GM21723 (cell line): ENCODE measurements at regions not wholly inside any gene's neighbourhood (a gene's known extent, or its start where the extent isn't known, plus 50 kb on each side); places are given as distances from the start of the nearest gene placed in this dataset.
"Not testable (repeated sequence)": the region's sequence is repeated elsewhere in the genome, so short reads cannot be mapped to it uniquely, and the experiment has no call there.

Experiments used
- ATAC-seq: cut with Tn5 transposase; IDR thresholded peaks from one replicate; pipeline ENCODE4 v1.9.1; 2021; ENCODE audit warnings: mild to moderate bottlenecking, moderate library complexity; ENCODE audit not compliant: unreplicated experiment

GRCh38 chr11:92595052-92595451 is 370.4 kb downstream of the FAT3 start:
- no peak for ATAC-seq

DNA sequence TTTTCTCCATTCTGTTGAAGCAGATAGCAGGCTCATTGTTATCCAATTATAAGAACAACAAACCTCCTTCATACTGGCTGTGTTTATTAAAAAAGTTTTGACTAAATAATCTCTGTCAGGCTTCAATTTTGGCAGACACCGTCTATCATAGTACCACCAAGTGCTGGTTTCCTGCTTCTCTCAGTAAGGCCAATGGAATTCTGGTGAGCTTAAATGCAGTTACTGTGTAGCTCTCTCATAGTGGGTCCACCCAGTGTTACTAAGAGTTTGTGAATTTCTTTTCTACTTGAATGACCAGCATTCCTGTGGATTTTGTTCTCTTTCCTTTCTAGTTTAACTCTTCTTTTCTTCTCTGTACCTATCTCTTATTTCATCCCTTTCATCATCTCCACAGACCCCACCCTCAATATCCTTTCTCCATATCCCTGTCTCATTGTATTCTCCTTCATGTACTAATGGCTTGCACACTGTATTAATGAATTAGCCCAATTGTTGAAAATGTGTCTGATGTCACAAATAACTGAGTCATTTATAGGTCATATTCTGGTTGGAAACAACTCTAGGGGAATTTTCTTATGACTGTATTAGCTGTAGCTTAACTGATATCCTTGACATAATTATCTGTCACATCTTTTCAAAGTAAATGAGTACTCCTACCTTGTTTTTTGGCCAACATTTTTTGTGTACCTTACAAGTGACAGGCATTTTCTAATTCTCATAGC is 372.1 kb downstream of the FAT3 start:
- no peak for ATAC-seq

GRCh38 chr11:92601048-92601447 is 368.4 kb upstream of the MTNR1B start:
- no peak for ATAC-seq

- no peak for ATAC-seq
Observed at GRCh38 chr11:92605667-92606066, 363.8 kb upstream of the MTNR1B start.

DNA sequence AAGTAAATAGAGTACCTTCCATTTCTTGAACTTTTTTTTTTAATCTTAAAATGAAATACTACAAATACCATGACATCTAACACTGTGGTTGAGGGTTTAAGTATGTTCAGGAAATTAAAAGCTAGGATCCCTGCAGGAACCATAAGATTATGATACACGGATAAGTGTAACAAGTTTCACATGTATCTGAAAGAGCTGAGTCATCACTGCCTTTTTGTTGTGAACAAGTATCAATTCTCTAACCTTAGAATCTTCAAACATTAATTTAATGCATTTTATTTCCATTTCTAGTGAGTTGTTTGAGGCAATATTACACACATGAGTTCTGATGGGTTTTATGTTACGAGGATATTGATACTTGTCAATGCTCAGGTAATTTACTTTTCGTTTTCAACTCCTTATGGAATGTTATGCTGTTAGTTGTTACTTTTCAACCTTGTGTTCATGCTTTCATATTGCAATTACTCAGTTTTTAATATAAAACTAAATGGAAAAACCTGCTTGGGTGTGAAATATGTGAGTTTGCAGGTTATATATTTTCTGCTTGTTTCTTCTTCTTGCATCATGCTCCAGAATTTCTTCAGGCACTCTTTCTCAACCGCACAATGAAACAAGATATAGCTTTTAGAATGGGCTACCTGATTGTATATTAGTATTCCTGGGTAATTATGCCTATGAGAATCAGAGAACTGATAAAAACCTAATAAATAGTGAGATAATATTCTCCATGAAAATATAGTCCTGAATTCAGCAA is 361.3 kb upstream of the MTNR1B start:
- no peak for ATAC-seq

DNA sequence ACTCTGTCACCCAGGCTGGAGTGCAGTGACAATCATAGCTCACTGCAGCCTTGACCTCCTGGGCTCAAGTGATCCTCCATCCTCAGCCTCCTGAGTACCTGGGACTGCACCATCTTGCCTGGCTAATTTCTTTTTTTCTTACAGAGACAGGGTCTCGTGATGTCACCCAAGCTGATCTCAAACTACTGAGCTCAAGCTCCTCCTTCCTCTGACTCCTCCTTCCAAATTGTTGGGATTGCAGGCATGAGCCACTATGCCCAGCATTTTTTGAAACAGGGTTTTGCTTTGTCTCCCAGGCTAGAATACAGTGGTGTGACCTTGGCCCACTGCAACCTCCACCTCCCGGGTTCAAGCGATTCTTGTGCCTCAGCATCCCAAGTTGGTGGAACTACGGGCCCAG is 358.3 kb upstream of the MTNR1B start:
- no peak for ATAC-seq

GRCh38 chr11:92618020-92618419 is 351.4 kb upstream of the MTNR1B start:
- ATAC-seq, result not testable (repeated sequence)

GRCh38 chr11:92623055-92623454 is 346.4 kb upstream of the MTNR1B start:
- no peak for ATAC-seq

DNA sequence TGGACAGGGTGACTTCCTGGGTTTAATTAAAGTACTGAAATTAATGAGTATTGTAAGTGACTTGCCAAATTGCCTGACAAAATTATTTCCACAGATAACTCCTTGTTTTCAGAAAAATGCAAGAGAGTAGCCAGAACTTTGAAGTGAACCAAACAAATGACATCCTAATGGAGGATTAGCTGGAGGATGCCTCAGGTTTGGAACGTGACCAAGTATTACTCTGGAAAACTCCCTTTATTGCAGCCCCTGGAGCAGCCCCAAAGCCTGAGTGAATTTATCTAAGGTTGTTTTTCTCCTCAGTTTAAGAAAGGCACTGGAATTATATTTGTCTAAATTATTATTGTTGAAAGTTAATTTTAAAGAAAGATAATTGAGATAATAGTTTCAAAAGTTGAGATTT is 343.6 kb upstream of the MTNR1B start:
- ATAC-seq, result no peak

- ATAC-seq, result no peak
Observed at GRCh38 chr11:92626624-92627023, 342.8 kb upstream of the MTNR1B start.

- ATAC-seq, result no peak
Observed at GRCh38 chr11:92627615-92628256, 341.7 kb upstream of the MTNR1B start.

GRCh38 chr11:92628401-92629292 is 340.8 kb upstream of the MTNR1B start:
- no peak for ATAC-seq

- no peak for ATAC-seq
Observed at GRCh38 chr11:92632495-92632894, 337.0 kb upstream of the MTNR1B start.

DNA sequence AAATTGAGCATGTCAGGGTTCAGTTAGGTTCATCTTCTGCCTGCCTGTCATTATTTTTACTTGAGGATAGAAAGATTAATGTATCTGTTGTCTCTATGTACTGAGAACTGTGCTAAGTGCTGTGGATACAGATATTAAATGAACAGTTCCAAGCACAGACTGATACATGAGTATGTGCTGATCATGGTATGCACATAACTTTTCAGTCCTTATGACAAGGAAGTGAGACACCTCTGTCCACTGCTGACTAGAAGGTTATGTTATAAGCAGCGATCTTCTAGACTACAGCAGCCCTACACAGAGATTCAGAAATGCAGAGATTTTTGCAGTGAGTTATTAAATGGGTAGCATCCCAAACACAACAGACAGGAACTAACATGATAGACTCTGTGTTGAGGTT is 335.6 kb upstream of the MTNR1B start:
- no peak for ATAC-seq

GRCh38 chr11:92636543-92637188 is 332.8 kb upstream of the MTNR1B start:
- no peak for ATAC-seq

GRCh38 chr11:92638678-92639077 is 330.8 kb upstream of the MTNR1B start:
- ATAC-seq, result no peak

DNA sequence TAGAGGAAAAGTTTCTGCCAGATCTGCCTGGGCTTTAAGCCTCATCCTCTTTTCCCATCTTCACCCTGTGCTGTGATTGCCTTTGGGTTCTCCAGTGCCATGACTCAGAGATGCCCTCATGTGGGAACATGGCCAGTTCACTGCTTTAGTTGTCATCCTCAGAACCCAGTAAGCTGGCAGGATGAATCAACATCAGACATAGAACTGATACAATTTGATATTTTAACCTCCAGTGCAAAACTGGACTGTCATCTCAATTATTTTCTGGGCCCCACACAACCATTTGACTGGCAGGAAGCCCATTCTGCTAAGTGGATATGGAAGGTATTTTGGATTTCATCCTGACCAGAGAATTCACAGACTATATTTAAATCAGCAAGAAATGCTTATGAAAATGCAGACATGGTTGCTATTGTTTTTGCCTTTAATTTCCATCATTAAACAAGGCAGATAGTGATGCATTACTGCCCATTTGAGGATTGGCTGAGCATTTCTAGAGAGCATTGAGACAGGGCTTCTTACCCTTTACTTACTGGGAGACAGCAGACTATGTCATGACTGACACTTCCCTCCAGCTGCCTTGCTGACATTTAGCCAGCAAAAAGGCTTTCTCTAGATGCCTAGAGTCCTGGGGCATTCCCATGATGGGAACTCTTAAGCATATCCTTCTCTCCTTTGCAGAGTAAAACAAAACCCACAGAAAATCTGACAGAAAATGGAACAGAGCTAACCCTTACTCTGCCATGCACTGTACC is 327.1 kb upstream of the MTNR1B start:
- ATAC-seq, result no peak

- no peak for ATAC-seq
Observed at GRCh38 chr11:92643827-92644226, 325.6 kb upstream of the MTNR1B start.

DNA sequence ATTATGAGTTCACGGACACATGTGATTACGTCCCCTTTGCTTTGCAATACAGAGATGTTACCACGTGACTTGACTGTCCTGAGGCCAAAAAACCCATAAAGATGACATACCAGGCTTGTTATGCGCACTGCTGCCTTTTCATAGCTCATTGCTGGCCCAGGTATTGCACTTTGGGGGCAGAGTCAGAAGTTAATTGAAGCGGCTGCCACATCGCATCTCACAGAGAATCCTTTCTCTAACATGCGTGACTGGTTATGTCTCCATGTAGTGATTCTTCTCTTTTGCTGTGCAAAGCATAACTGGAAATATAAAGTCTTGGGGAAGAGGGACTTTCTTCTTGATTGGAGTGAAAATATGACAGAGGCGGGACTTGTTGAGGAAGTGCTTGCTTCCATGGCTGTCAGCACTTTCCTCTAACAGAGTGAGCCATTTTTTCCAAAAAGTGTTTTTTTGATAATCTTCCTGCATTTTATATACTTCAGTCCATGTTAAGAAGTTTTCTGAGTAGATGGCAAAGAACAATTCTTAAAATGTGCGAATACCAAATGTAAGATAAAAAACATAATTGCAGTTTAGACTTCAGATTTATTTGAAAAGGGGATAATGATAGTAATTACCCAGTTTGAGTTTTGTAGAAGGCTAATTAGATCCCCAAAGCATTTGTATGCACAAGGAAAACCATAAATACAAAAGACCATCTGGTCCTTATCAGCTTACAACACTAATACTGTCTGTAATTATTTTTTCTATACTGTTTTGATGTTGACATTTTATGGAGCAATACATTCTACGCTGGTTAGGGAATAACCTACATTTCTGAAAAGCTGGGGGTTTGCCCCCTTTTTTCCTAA is 324.6 kb upstream of the MTNR1B start:
- no peak for ATAC-seq
